ENCODE measurements at regions not wholly inside any gene's neighbourhood (a gene's known extent, or its start where the extent isn't known, plus 50 kb on each side); places are given as distances from the start of the nearest gene placed in this dataset.
"Not testable (repeated sequence)": the region's sequence is repeated elsewhere in the genome, so short reads cannot be mapped to it uniquely, and the experiment has no call there.

GRCh38 chr2:110287253-110287652, 74.9 kb upstream of the MTLN start:
- not testable (repeated sequence) for DNase-seq

DNA sequence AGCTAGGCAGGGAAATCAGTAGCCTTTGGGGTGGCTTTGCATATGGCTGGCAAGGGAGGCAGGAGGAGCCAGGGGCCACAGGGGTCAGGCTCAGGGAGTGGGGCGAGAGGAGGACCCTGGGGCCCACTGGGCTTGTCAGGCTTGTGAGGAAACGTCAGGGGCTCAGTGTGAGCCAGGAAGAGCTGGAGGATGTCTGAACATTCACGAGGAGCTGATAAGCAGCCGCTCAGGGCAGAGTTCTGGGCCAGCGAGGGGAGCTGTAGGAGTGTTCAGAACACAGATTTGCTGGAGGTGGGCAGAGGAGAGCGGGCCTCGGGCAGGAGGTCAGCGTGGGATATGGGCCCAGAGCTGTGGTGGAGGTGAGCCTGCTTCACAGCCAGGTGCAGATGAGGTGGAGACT, 72.7 kb upstream of the MTLN start:
- DNase-seq: not testable (repeated sequence)

DNA sequence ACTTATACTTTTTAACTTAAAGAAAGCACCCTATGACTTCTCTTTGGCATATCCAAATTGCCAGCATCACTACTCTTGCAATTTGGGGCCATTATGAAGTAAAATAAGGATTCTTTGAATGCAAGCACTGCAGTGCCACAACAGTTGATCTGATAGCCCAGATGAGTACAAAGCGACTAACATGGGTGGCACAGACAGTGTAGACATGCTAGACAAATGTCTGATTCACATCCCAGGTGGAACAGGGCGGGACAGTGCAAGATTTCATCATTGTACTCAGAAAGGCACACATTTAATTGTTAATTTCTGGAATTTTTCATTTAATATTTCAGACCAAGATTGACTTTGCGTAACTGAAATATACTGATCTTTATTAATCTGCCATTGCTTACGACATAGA, 68.5 kb upstream of the MTLN start:
- not testable (repeated sequence) for DNase-seq

DNA sequence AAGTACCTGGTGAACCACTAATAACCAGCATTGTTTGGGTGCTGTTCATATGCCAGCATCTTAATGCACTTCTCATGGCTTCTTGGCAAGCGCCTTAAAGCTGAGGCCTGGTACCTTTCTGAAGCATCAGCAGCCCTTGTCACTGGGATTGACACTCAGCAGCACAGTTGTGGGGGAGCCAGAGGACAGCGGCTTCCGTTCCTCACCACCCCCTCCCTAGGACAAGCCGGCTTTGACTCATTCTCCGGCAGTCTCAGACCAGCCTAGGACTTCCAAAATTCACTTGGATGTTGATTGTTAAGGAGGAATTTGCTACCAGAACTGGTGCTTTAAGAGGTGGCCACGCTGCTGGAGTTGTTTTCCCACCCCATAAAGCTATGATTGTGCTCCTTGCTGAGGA, 64.7 kb upstream of the MTLN start:
- DNase-seq: not testable (repeated sequence)

GRCh38 chr2:110276092-110276491, 63.7 kb upstream of the MTLN start:
- DNase-seq: not testable (repeated sequence)

DNA sequence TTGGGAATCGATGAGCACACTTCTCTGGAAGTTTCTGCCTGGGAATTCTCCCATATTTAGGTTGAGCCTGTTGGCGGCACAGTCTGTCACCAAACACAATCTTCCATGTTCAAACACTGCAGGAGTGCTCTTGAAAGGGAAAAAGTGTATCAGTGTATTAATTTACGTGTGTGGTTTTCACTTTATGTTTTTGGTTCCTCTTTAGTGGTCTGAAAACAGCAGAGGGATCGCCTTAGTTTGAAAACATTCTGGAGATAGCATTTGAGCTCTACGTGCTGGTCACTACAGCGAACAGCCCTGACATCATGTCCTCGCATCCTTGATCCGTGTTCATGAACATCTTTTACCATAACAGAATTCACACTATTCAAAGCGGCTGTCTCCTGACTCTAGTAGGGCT, 57.3 kb upstream of the MTLN start:
- not testable (repeated sequence) for DNase-seq

DNA sequence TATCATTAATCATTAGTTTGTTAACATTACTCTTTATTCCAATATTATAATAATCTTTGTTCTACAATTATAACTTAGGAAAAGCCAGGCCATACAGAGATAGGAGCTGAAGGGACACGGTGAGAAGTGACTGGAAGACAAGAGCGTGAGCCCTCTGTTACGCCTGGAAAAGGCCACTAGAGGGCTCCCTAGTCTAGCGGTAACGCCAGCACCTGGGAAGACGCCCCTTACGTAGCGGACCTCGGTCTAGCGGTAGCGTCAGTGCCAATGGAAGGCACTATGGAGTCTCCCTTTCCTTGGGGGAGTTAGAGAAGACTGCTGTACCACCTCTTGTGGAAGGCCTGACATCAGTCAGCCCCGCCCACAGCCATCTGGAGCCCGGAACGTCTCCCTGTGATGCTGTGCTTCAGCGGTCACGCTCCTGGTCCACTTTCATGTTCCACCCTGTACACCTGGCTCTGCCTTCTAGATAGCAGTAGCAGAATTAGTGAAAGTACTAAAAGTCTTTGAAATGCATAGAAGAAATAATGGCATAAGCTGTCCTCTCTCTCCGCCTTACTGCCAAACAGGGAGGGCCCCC, 55.6 kb upstream of the MTLN start:
- not testable (repeated sequence) for DNase-seq

DNA sequence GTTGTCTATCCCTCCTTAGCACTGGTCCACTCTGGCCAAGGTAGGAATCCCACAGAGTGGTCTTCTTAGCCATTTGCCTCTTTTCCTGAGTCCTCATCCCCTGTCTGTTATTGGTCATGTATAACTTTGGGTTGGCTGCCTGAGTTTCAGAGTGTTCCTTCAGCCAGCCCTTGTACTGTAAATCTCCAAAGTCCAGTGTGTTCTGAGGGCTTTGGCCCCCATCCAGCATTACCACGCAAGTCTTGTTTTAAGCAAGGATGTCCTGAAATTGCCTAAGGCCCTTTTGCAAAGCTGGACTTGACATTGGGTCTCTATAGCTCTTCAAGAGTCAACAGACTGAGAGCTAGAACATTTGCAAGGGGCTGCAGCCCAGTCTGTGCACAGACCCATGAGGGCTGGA, 52.5 kb upstream of the MTLN start:
- DNase-seq: not testable (repeated sequence)

DNA sequence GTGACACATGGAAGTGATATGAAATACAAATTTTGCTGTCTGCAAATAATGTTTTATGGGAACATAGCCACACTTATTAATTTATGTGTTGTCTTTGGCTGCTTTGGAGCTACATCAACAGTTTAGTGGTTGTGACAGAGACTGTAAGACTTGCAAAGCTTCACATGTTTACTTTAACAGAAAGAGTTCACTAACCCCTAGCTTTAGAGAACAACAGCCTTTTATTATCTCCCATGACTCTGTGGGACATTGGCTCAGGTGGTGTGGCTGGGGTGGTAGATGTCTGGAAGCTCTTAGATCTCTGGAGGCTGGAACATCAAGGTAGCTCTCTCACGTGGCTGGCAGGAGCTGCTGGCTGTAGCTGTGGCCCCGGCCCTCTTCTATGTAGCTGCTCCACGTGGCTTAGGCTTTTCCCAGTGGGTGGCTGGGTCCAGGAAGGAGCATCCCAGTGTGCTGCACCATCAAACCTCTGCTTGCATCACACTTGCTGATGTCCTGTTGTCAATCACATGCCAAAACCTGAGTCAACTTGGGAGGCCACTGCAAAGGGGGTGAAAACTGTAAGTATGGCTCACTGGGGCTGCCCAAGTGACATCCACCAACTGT, 51.8 kb upstream of the MTLN start:
- not testable (repeated sequence) for DNase-seq

GRCh38 chr2:110263462-110263861, 51.1 kb upstream of the MTLN start:
- DNase-seq: not testable (repeated sequence)

Measured in suppressor macrophage treated with lipopolysaccharide for 1 hour (primary cell).